ENCODE measurements at regions not wholly inside any gene's neighbourhood (a gene's known extent, or its start where the extent isn't known, plus 50 kb on each side); places are given as distances from the start of the nearest gene placed in this dataset.
"Not testable (repeated sequence)": the region's sequence is repeated elsewhere in the genome, so short reads cannot be mapped to it uniquely, and the experiment has no call there.

DNA sequence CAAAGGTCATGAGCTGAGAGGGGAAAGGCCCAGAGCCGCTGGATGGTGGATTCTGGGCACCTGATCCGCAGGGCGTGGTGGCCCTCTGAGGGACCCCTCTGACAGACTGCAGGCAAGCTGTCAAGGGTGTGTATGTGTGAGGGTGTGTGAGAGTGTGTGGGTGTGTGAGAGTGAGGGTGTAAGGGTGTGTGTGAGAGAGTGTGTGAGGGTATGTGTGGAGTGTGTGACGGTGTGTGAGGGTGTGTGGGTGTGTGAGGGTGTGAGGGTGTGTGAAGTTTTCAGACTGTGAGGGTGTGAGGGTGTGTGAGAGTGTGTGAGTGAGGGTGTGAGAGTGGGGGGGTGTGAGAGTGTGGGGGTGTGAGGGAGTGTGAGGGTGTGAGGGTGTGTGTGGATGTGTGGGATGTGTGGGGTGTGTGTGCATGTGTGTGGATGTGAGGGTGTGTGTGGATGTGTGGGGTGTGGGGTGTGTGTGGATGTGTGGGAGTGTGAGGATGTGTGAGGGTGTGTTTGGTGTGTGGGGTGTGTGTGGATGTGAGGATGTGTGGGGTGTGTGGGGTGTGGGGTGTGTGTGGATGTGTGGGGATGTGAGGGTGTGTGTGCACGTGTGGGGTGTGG, 156.7 kb downstream of the TMEM121 start (continued):
- TF ChIP-seq PRDM15 (CRISPR knock-in tag; IDR thresholded peaks at IDR 0.05) (no peak), SIN3A (IDR thresholded peaks at IDR 0.05; ENCODE audit: borderline replicate concordance, low read depth, low read length) (no peak)
- TF ChIP-seq, protein P1, sequence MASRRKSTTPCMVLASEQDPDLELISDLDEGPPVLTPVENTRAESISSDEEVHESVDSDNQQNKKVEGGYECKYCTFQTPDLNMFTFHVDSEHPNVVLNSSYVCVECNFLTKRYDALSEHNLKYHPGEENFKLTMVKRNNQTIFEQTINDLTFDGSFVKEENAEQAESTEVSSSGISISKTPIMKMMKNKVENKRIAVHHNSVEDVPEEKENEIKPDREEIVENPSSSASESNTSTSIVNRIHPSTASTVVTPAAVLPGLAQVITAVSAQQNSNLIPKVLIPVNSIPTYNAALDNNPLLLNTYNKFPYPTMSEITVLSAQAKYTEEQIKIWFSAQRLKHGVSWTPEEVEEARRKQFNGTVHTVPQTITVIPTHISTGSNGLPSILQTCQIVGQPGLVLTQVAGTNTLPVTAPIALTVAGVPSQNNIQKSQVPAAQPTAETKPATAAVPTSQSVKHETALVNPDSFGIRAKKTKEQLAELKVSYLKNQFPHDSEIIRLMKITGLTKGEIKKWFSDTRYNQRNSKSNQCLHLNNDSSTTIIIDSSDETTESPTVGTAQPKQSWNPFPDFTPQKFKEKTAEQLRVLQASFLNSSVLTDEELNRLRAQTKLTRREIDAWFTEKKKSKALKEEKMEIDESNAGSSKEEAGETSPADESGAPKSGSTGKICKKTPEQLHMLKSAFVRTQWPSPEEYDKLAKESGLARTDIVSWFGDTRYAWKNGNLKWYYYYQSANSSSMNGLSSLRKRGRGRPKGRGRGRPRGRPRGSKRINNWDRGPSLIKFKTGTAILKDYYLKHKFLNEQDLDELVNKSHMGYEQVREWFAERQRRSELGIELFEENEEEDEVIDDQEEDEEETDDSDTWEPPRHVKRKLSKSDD (CRISPR knock-in tag; IDR thresholded peaks at IDR 0.05; ENCODE audit: low read depth): no peak

GRCh38 chr14:105684056-105684455, 157.7 kb downstream of the TMEM121 start:
- H3K4me1 ChIP-seq (ENCODE audit: insufficient read depth, low read length); intact Hi-C loops (cut with micrococcal nuclease; ENCODE audit: unreplicated experiment); POLR2A ChIA-PET; H2AFZ ChIP-seq (ENCODE audit: low read length); H3K36me3 ChIP-seq (replicated peaks in 1 of 2; ENCODE audit: control insufficient read depth in 1 of 2, insufficient read depth in 2 of 2, low read length in 2 of 2); CTCF ChIA-PET (ENCODE audit: low intra/inter-chr PET ratio, low total read pairs); H3K9ac ChIP-seq (ENCODE audit: insufficient read depth, low read depth, low read length); H3K4me2 ChIP-seq (ENCODE audit: low read depth, low read length); H3K4me3 ChIP-seq (replicated peaks in 1 of 3; ENCODE audit: insufficient read depth in 1 of 3, low read depth in 2 of 3, low read length in 3 of 3); FAIRE-seq; H3K27me3 ChIP-seq (ENCODE audit: control insufficient read depth in 1 of 2, insufficient read depth in 2 of 2, low read length in 2 of 2); H3K79me2 ChIP-seq (ENCODE audit: insufficient read depth, low read length); H3K9me3 ChIP-seq (ENCODE audit: low read length); H4K20me1 ChIP-seq (ENCODE audit: insufficient read depth, low read length); in situ Hi-C loops (cut with HindIII; ENCODE audit: extremely low pct_ligation_motif_present, low pct_unique_long_range_greater_than_20kb); ATAC-seq; H3K27ac ChIP-seq (ENCODE audit: extremely low read length, insufficient read depth, low read length); BruUV-seq (replicated peaks); DNase-seq (ENCODE audit: low spot score): not testable (repeated sequence)
- 0% methylated on average over 1 of the region's 14 CpGs for WGBS (ENCODE audit: low lambda C conversion rate)

Data from HepG2 (cell line).